AG10803 (cell line): ENCODE measurements at regions not wholly inside any gene's neighbourhood (a gene's known extent, or its start where the extent isn't known, plus 50 kb on each side); places are given as distances from the start of the nearest gene placed in this dataset.

Source experiments
- DNase-seq: peaks from one replicate; pipeline ENCODE4 v3.0.0; 2010; ENCODE audit warnings: low read depth
- H3K4me3 ChIP-seq: 2 replicates; pipeline ENCODE4 v1.5.1; 2011; ENCODE audit warnings: mild to moderate bottlenecking, low read length, control low read depth
- CTCF ChIP-seq: conservative IDR thresholded peaks from 2 replicates; pipeline ENCODE4 v1.5.1; 2011; ENCODE audit warnings: mild to moderate bottlenecking, low read length, control low read depth, inconsistent platforms

GRCh38 chr6:140592877-140593276 lies 1218.4 kb upstream of the CITED2 start:
- H3K4me3 ChIP-seq: no peak overlapping the region
- no peak for TF ChIP-seq CTCF
- DNase-seq: no peak

GRCh38 chr6:140590641-140591040 lies 1216.2 kb upstream of the CITED2 start:
- TF ChIP-seq CTCF: no peak
- DNase-seq: peak; percentile 30
- H3K4me3 ChIP-seq: no peak overlapping the region

GRCh38 chr6:140586426-140587061 lies 1212.1 kb upstream of the CITED2 start:
- no peak for DNase-seq
- no peak overlapping the region for H3K4me3 ChIP-seq
- TF ChIP-seq CTCF: no peak

GRCh38 chr6:140581601-140582000 lies 1207.2 kb upstream of the CITED2 start:
- no peak for DNase-seq
- H3K4me3 ChIP-seq: no peak overlapping the region
- TF ChIP-seq CTCF: no peak

GRCh38 chr6:140579918-140580317 lies 1205.5 kb upstream of the CITED2 start:
- no peak for DNase-seq
- H3K4me3 ChIP-seq: no peak overlapping the region
- TF ChIP-seq CTCF: no peak

GRCh38 chr6:140576004-140576555 lies 1201.6 kb upstream of the CITED2 start:
- no peak for TF ChIP-seq CTCF
- DNase-seq: no peak
- H3K4me3 ChIP-seq: no peak overlapping the region

- DNase-seq: no peak
- no peak for TF ChIP-seq CTCF
- no peak overlapping the region for H3K4me3 ChIP-seq
Observed at GRCh38 chr6:140572867-140573266, 1198.4 kb upstream of the CITED2 start.
